Activated CD4-positive, alpha-beta T cell treated with anti-CD3 and anti-CD28 coated beads, Interleukin-2, amount 50 U/mL, for 16 hours (primary cell): ENCODE measurements at regions not wholly inside any gene's neighbourhood (a gene's known extent, or its start where the extent isn't known, plus 50 kb on each side); places are given as distances from the start of the nearest gene placed in this dataset.
A peak's percentile ranks its signal among the peaks of the same experiment; 100 is the strongest.
"Not testable (repeated sequence)": the region's sequence is repeated elsewhere in the genome, so short reads cannot be mapped to it uniquely, and the experiment has no call there.

Source experiments
- DNase-seq: peaks from one replicate; pipeline ENCODE4 v3.0.0-alpha.2; 2020

GRCh38 chr4:135434936-135435335, 1233.3 kb upstream of the PABPC4L start:
- DNase-seq, result no peak

DNA sequence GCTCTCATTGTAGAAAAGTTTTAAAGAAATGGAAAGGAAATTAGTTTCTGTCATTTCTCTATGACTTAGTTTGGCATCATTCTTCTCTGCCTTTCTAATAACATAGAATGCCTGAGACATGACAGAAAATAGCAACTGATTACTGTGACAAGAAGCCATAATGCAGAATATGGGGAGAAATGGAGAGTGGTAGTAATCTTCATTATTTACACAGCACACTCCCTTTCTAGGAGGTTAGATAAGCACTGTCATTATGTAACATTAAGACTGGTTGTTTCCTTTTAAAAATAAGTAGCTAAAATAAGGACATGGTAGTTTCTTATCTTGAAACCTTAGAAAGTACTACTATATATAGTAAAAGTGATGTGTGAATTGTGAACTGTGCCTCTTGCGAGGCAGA, 1227.9 kb upstream of the PABPC4L start:
- no peak for DNase-seq

- no peak for DNase-seq
Measured at GRCh38 chr4:135418353-135418752, 1216.8 kb upstream of the PABPC4L start.

DNA sequence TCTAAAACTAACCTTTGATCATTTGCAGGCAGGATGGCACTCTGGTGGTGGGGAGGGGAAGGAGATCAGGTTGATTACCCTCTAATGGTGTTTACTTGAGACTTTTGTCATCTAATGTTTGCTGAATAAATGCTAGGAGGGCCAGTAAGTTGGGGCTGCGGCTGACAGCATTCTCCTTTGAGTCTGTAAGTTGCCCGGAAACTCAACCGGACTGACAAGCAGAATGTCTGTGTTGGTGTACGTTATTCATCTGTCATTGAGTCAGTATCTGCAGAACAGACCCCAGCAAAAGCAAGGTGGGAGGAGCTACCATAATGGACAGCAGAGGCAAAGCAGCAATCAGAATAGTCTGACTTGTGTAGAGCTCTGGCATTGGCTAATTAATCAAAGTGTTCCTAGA, 1210.6 kb upstream of the PABPC4L start:
- no peak for DNase-seq

DNA sequence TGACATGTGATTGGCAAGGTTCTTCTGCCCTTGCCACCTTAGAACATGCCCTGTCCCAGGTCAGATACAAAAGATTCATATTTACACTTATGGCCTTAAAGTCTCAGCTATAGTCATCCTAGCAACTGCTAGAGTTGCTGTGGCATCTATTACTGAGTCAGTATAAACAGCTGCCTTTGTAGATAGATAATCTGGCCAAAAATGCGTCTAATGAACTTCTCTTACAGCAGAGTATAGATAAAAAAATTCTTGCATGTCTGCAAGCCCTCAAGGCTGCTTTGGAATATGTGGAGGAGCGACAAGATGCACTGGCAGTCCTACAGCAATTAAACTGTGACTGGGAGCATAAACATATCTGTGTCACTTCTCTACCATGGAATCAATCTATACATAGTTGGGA, 1209.7 kb upstream of the PABPC4L start:
- no peak for DNase-seq

- DNase-seq, result not testable (repeated sequence)
Measured at GRCh38 chr4:135409261-135409660, 1207.7 kb upstream of the PABPC4L start.

- no peak for DNase-seq
Measured at GRCh38 chr4:135408109-135408508, 1206.5 kb upstream of the PABPC4L start.

DNA sequence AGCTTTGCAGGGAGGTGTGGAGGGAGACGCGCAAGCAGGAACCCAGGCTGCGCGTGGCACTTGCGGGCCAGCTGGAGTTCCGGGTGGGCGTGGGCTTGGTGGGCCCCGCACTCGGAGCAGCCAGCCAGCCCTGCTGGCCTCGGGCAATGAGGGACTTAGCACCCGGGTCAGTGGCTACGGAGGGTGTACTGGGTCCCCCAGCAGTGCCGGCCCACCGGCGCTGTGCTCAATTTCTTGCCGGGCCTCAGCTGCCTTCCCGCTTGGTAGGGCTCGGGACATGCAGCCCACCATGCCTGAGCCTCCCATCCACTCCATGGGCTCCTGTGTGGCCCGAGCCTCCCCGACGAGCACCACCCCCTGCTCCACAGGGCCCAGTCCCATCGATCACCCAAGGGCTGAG, 1205.0 kb upstream of the PABPC4L start:
- not testable (repeated sequence) for DNase-seq

- DNase-seq, result no peak
Measured at GRCh38 chr4:135385830-135386581, 1184.4 kb upstream of the PABPC4L start.

DNA sequence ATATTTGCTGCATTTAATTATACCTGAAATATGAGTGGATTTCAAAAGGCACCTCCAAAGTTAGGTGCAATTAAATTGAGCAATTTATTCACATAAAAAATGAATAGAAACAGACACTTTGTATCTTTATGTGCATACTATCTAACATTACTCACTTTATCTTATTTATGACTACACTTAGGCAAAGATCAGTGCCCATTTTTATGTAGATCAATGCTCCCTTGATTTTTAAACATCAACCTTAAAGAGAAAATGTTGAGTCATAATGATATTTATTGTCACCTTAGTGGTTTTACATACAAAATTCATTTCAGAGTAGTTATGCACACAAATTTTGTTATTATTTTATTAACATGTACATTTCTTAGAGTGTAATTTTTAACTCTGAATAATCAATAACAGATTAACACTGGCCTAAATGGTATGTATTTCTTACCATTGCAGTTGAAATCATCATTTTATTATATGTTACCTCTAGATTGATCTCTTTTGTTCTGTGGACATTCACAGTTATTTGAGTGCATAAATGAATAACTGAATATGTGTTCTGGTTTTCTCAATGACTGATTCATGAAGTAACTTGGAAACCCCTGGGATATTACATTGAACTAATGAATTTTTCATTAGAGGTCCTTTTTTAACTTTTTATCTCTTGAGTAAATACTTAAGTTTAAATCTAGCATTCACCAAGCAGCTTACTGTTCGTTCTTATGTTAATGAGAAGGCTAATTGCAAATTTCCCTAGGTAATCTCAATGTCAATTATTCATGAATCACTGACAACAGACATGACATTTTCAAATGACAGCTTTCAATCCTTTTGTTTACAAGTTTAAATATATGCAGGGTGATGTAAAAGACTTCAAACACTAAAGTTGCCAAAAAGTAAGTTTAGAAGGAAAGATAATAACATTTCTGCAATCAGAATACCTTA, 1182.0 kb upstream of the PABPC4L start:
- DNase-seq, result no peak

DNA sequence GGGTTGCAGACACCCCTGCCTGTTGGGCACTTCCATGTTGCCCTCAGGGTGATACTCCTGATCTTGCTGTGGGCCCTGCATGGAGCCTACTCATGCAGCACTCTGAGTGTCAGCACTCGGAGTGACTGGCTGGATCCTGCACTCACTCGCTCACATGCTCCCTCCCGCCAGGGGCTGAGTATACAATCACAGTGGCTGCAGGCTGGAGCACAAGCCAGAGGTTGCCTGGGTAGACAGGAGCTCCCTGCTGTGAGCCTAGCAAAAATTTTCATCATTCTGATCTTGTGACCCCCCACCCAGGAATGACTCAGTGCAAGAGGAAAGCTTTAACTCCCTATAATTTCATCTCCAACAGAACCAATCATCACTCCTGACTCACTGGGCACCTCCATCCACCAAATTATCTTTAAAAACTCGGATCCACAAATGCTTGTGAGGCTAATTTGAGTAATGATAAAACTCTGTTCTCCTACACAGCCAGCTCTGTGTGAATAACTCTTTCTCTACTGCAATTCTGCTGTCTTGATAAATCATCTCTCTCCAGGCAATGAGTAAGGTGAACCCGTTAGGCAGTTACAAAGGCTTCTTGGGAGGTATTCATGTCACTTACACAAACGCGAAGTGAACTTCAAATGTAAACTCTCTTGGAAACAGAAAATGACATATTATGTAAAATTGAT, 1180.8 kb upstream of the PABPC4L start:
- no peak for DNase-seq

DNA sequence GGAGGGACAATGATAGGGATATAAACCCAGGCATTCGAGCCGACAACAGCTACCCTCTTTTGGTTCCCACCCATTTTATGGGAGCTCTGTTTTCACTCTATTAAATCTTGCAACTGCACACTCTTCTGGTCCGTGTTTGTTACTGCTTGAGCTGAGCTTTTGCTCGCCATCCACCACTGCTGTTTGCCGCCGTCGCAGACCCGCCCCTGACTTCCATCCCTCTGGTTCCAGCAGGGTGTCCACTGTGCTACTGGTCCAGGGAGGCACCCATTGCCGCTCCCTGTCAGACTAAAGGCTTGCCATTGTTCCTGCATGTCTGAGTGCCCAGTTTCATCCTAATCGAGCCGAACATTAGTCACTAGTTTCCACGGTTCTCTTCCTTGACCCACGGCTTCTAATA, 1170.5 kb upstream of the PABPC4L start:
- DNase-seq, result no peak

- DNase-seq, result peak; percentile 2
Measured at GRCh38 chr4:135371137-135371536, 1169.5 kb upstream of the PABPC4L start.

DNA sequence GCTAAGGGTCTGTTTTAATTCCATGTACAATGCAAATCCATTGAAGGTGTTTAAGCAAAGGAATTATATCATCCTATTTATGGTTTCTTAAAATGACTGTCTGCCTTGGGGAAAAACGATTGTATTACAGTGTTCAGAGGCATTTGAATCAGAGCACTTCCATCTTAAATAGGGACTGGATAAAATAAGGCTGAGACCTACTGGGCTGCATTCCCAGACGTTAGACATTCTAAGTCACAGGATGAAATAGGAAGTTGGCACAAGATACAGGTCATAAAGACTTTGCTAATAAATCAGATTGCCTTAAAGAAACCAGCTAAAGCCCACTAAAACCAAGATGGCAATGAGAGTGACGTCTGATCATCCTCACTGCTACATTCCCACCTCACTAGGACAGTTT, 1167.2 kb upstream of the PABPC4L start:
- DNase-seq, result no peak

- DNase-seq, result no peak
Measured at GRCh38 chr4:135365065-135365464, 1163.5 kb upstream of the PABPC4L start.

DNA sequence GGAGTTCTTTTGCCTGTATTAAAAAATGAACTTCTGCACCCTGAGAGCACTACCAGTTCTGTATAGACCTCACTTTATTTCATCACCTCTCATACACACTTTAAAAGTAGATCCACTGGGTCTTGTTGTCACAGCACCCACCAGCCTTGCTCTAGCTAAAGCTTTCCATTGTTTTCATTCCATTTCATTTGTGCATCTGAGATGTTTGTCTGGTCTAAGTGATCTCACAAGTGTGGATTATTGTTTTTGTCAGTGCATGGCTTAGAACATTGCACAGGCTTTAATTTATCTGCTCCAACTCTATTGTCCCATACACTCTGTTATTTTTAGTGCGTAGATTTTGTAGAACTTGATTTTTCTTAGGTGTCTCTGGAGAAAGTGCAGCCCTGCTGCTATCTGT, 1157.5 kb upstream of the PABPC4L start:
- DNase-seq, result no peak

GRCh38 chr4:135357091-135357490, 1155.5 kb upstream of the PABPC4L start:
- no peak for DNase-seq

DNA sequence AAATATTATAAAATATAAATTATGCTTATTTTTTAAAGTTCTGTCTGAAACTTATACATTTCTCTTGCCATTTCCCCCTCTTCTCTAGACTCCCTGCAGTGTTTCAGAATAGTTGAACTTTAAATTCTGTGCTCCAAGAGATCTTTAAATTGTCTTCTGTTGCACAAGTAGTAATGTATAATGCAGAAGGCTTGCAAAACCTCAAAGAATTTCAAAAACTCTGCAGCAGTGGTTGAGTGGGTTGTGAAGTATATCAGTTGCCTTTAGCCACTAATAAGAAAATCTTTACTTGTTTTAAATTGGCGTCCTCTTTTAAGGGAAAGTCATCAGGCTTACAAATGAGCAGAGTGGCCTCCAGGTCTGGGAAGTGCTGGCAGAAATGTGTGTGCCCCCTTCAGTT, 1153.3 kb upstream of the PABPC4L start:
- no peak for DNase-seq

DNA sequence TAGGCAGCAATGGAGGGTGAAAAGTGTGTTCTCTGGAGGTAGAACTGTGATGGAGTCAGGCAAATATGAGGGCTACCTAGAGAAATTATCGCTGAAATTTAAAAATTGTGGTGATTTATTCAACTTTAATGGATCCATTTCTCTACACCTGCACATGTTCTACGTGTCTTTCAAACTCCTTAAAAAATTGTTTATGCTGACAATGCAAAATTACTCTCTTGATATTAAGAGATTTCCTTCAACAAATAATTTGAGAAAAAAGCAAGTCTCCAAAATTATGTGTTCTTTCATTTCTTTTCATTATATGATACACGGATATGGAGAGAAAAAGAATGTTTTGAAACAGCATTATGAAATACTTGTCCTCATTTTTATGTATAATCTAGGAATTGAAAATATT, 1151.4 kb upstream of the PABPC4L start:
- DNase-seq, result no peak

GRCh38 chr4:135344492-135344891, 1142.9 kb upstream of the PABPC4L start:
- DNase-seq, result no peak

DNA sequence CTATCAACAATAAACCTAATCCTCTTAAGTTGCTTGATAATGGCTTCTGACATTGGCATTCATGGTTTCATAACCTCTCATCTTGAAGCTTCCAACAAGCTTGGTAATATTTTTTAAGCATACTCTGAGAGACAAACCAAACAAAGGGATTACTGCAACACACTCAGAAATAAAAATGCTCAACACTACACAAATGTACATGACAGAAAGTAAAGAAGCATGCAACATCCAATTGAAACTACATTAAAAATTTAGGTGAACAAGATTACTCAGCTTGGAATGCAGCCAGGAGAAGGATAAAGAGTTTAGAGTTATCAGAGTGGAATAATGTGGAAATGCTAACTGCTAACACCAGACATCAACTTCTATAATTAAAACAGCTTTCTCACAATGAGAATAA, 1136.6 kb upstream of the PABPC4L start:
- no peak for DNase-seq

GRCh38 chr4:135325264-135325663, 1123.7 kb upstream of the PABPC4L start:
- no peak for DNase-seq

GRCh38 chr4:135319685-135320084, 1118.1 kb upstream of the PABPC4L start:
- DNase-seq, result no peak
